T-cell (primary cell): ENCODE measurements at regions not wholly inside any gene's neighbourhood (a gene's known extent, or its start where the extent isn't known, plus 50 kb on each side); places are given as distances from the start of the nearest gene placed in this dataset.
"Not testable (repeated sequence)": the region's sequence is repeated elsewhere in the genome, so short reads cannot be mapped to it uniquely, and the experiment has no call there.

ENCODE experiments used
- ATAC-seq, 4 experiments: fragments of 200-7000 bp in 3 of 4; fragments of 150-1000 bp in 1 of 4; cut with Tn5 transposase; replicated peaks in 1 of 4; 1 replicate in 3 of 4; 2 replicates in 1 of 4; pipeline ENCODE4 v1.10.0; 2021; ENCODE audit warnings: moderate library complexity in 3 of 4, mild to moderate bottlenecking in 2 of 4, moderate number of reproducible peaks in 1 of 4
- CTCF ChIA-PET, 2 donors: fragments of 300-600 bp; sonication (Branson Sonifier 250); formaldehyde crosslinking; loops; one replicate each; lab custom pipeline; 2022; ENCODE audit warnings: antibody characterized with exemption in 2 of 2; lab: Charles Lee
- POLR2A ChIA-PET, 2 donors: fragments of 300-600 bp; sonication (Branson Sonifier 250); formaldehyde crosslinking; loops; one replicate each; lab custom pipeline; 2022; ENCODE audit warnings: antibody characterized with exemption in 2 of 2; lab: Charles Lee
- DNase-seq, 35 experiments: peaks; one replicate each; pipeline versions ENCODE4 v3.0.0 to v3.0.0-alpha.2; 2013 to 2023
- H3K27ac ChIP-seq: one replicate; pipeline ENCODE4 v1.5.1; 2013; ENCODE audit warnings: low read length
- H3K27me3 ChIP-seq, 2 experiments: replicated peaks in 1 of 2; 1 replicate in 1 of 2; 2 replicates in 1 of 2; pipeline versions ENCODE4 v1.6.1 to v1.7.0; 2013; ENCODE audit warnings: low read length in 1 of 2, mixed read lengths in 1 of 2; ENCODE audit not compliant: control insufficient read depth in 2 of 2, insufficient read depth in 2 of 2; ENCODE audit errors: extremely low read depth in 1 of 2
- H3K36me3 ChIP-seq, 2 donors: 1 replicate in 1 of 2; 2 replicates in 1 of 2; pipeline versions ENCODE4 v1.6.1 to v1.7.0; 2013; ENCODE audit warnings: low read length in 1 of 2; ENCODE audit not compliant: control insufficient read depth in 2 of 2, insufficient read depth in 1 of 2; ENCODE audit errors: extremely low read depth in 1 of 2
- H3K4me1 ChIP-seq, 2 experiments: 1 replicate in 1 of 2; 2 replicates in 1 of 2; pipeline versions ENCODE4 v1.6.1 to v1.7.0; 2013; ENCODE audit warnings: low read length in 2 of 2, mixed read lengths in 1 of 2; ENCODE audit not compliant: insufficient read depth in 2 of 2, control insufficient read depth in 1 of 2; ENCODE audit errors: extremely low read depth in 1 of 2
- H3K4me3 ChIP-seq, 2 donors: 1 replicate in 1 of 2; 2 replicates in 1 of 2; pipeline versions ENCODE4 v1.5.1 to v1.7.0; 2013; ENCODE audit warnings: mild to moderate bottlenecking in 2 of 2, low read length in 1 of 2, moderate library complexity in 1 of 2; ENCODE audit not compliant: control insufficient read depth in 1 of 2; ENCODE audit errors: extremely low read depth in 1 of 2
- H3K9me3 ChIP-seq: 2 replicates; pipeline ENCODE4 v1.7.0; 2013
- H3K27ac Mint-ChIP-seq, 2 donors: one replicate each; pipeline ENCODE4 v1.8.0; 2020 to 2021; ENCODE audit warnings: mild to moderate bottlenecking in 2 of 2, mixed read lengths in 2 of 2
- H3K27me3 Mint-ChIP-seq, 2 donors: one replicate each; pipeline ENCODE4 v1.8.0; 2021 to 2022; ENCODE audit warnings: mixed read lengths in 2 of 2
- H3K36me3 Mint-ChIP-seq: one replicate; pipeline ENCODE4 v1.8.0; 2021; ENCODE audit warnings: mixed read lengths
- H3K4me1 Mint-ChIP-seq, 3 donors: one replicate each; pipeline ENCODE4 v1.8.0; 2020 to 2022; ENCODE audit warnings: mixed read lengths in 3 of 3, mild to moderate bottlenecking in 1 of 3
- H3K4me3 Mint-ChIP-seq, 3 donors: one replicate each; pipeline ENCODE4 v1.8.0; 2020 to 2022; ENCODE audit warnings: mild to moderate bottlenecking in 3 of 3, mixed read lengths in 3 of 3, moderate library complexity in 3 of 3
- H3K9me3 Mint-ChIP-seq, 3 donors: one replicate each; pipeline ENCODE4 v1.8.0; 2020 to 2022; ENCODE audit warnings: mixed read lengths in 3 of 3
- whole genome bisulfite sequencing: methylation state at CpG from one replicate; pipeline ENCODE4 v1.1.5; 2013; ENCODE audit warnings: missing lambda C conversion rate; ENCODE audit not compliant: insufficient coverage; 5-methylcytosine and 5-hydroxymethylcytosine counted together

DNA sequence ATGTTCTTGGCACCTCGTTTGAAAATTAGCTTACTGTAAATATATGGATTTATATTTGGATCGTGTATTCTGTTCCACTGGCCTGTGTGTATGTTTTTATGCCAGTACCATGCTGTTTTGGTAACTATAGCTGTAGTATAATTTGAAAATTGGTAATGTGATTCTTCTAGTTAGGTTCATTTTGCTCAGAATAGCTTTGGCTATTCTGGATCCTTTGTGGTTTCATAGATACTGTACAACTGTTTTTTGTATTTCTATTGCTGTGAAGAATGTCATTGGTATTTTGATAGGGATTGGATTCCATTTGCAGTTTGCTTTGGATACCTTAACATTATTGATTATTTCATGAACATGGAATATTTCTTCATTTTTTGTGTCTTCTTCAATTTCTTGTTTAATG lies 490.2 kb downstream of the BRINP3 start:
- no peaks in the 10 kb centered on the region for H3K27me3 Mint-ChIP-seq

GRCh38 chr1:189992856-189993255 lies 484.8 kb downstream of the BRINP3 start:
- CTCF ChIA-PET: no interaction called here
- H3K9me3 Mint-ChIP-seq: peaks cover 16 to 43% (median 34%) of the 10 kb centered on the region in 3 donors
- DNase-seq: no peak
- H3K27me3 Mint-ChIP-seq: no peaks in the 10 kb centered on the region
- no peak overlapping the region for H3K27ac Mint-ChIP-seq
- no peaks in the 10 kb centered on the region for H3K27me3 ChIP-seq
- H3K4me3 ChIP-seq: no peak overlapping the region
- no peaks in the 10 kb centered on the region for H3K9me3 ChIP-seq
- POLR2A ChIA-PET: no interaction called here
- 91% methylated on average over 11 of the region's 12 CpGs for WGBS
- ATAC-seq: no peak
- no peaks in the 10 kb centered on the region for H3K36me3 Mint-ChIP-seq
- H3K27ac ChIP-seq: no peak overlapping the region
- H3K4me1 Mint-ChIP-seq: no peaks in the 10 kb centered on the region
- no peaks in the 10 kb centered on the region for H3K4me1 ChIP-seq
- H3K4me3 Mint-ChIP-seq: no peak overlapping the region
- H3K36me3 ChIP-seq: no peaks in the 10 kb centered on the region

More for the DNA sequence above, 490.2 kb downstream of the BRINP3 start:
- no peaks in the 10 kb centered on the region for H3K36me3 ChIP-seq
- Mint-ChIP-seq H3K4me3 (no peak overlapping the region), H3K27ac (no peak overlapping the region), H3K9me3 (peaks cover 17 to 41% (median 26%) of the 10 kb centered on the region in 3 donors), H3K36me3 (no peaks in the 10 kb centered on the region), H3K4me1 (no peaks in the 10 kb centered on the region)
- no peak overlapping the region for H3K27ac ChIP-seq
- no peak overlapping the region for H3K4me3 ChIP-seq
- H3K27me3 ChIP-seq: no peaks in the 10 kb centered on the region
- CTCF ChIA-PET: no interaction called here
- no peaks in the 10 kb centered on the region for H3K9me3 ChIP-seq
- WGBS: no CpG with 5 or more reads among the region's 2 CpGs
- no peak for ATAC-seq
- no peak for DNase-seq
- H3K4me1 ChIP-seq: no peaks in the 10 kb centered on the region
- POLR2A ChIA-PET: no interaction called here

DNA sequence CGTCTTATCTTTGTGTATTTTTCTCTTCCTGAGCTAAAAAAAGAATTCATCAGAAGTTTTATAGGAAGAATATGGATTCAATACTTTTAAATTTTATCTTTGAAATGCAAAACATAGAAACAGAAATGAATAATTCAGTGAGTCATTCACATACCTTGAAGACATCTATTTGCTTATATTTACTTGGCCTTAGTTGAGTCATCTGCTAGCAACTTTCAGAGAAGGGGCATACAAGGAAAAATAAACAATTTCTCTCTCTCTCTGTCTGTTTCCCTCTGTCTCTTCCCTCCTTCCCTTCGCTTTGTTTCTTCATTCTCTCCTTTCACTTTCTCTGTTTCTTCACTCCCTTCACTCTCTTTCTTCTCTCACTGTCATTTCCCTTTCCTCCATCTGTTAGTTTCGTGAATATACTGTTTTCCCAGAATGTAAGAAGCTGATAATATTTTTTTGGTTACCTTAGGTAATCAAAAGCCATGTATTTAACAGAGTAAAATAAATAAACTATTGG lies 477.2 kb downstream of the BRINP3 start:
- no peak overlapping the region for H3K27ac Mint-ChIP-seq
- H3K4me3 ChIP-seq: no peak overlapping the region
- no peaks in the 10 kb centered on the region for H3K9me3 ChIP-seq
- H3K4me1 ChIP-seq: no peaks in the 10 kb centered on the region
- DNase-seq (no peak), ATAC-seq (no peak)
- no peaks in the 10 kb centered on the region for H3K27me3 ChIP-seq
- H3K36me3 Mint-ChIP-seq: no peaks in the 10 kb centered on the region
- H3K27ac ChIP-seq: no peak overlapping the region
- no peaks in the 10 kb centered on the region for H3K4me1 Mint-ChIP-seq
- ChIA-PET POLR2A (no interaction called here), CTCF (no interaction called here)
- no peaks in the 10 kb centered on the region for H3K36me3 ChIP-seq
- 78% methylated on average over 1 of the region's 3 CpGs for WGBS
- H3K9me3 Mint-ChIP-seq: peaks cover 4 to 19% (median 9%) of the 10 kb centered on the region in 3 donors
- no peak overlapping the region for H3K4me3 Mint-ChIP-seq
- no peaks in the 10 kb centered on the region for H3K27me3 Mint-ChIP-seq

DNA sequence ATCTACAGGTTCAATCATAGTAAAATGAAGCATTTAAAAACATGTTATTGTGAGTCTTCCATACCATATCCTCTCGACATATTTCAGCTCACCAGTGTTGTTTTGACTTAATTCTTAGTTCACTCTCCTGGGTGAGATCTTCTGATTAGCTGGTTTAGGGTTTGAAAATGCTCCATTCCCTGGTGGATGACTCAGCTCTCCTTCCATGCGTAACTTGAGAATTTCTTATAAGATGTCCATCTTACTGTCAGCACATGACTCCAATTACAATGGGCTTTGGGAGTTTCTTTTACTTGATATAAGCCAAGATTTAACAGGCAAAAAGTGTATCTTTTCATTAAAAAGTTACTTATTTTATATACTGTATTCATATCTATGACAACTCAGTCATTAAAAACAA lies 476.5 kb downstream of the BRINP3 start:
- DNase-seq: no peak
- H3K27me3 Mint-ChIP-seq: no peaks in the 10 kb centered on the region
- no peaks in the 10 kb centered on the region for H3K36me3 Mint-ChIP-seq
- no peak overlapping the region for H3K27ac Mint-ChIP-seq
- Histone ChIP-seq H3K4me1 (no peaks in the 10 kb centered on the region), H3K27me3 (no peaks in the 10 kb centered on the region), H3K9me3 (no peaks in the 10 kb centered on the region), H3K36me3 (no peaks in the 10 kb centered on the region), H3K27ac (no peak overlapping the region), H3K4me3 (no peak overlapping the region)
- no peak overlapping the region for H3K4me3 Mint-ChIP-seq
- peaks cover 4 to 23% (median 13%) of the 10 kb centered on the region in 3 donors for H3K9me3 Mint-ChIP-seq
- no peaks in the 10 kb centered on the region for H3K4me1 Mint-ChIP-seq
- ATAC-seq: no peak
- no CpG with 5 or more reads among the region's 2 CpGs for WGBS
- CTCF ChIA-PET: no interaction called here
- POLR2A ChIA-PET: no interaction called here

GRCh38 chr1:190003376-190003775 lies 474.3 kb downstream of the BRINP3 start:
- POLR2A ChIA-PET: no interaction called here
- H3K36me3 ChIP-seq: no peaks in the 10 kb centered on the region
- H3K4me1 ChIP-seq: no peaks in the 10 kb centered on the region
- H3K27me3 ChIP-seq: no peaks in the 10 kb centered on the region
- H3K4me3 ChIP-seq: no peak overlapping the region
- ATAC-seq (no peak), DNase-seq (no peak)
- H3K9me3 ChIP-seq: no peaks in the 10 kb centered on the region
- Mint-ChIP-seq H3K27me3 (no peaks in the 10 kb centered on the region), H3K4me1 (no peaks in the 10 kb centered on the region), H3K36me3 (no peaks in the 10 kb centered on the region), H3K9me3 (peaks cover 9 to 23% (median 14%) of the 10 kb centered on the region in 3 donors), H3K27ac (no peak overlapping the region), H3K4me3 (no peak overlapping the region)
- H3K27ac ChIP-seq: no peak overlapping the region
- CTCF ChIA-PET: no interaction called here

- no peak overlapping the region for H3K4me3 ChIP-seq
- ChIA-PET CTCF (no interaction called here), POLR2A (no interaction called here)
- Mint-ChIP-seq H3K4me1 (no peaks in the 10 kb centered on the region), H3K36me3 (no peaks in the 10 kb centered on the region), H3K27ac (no peak overlapping the region), H3K4me3 (no peak overlapping the region), H3K27me3 (no peaks in the 10 kb centered on the region), H3K9me3 (peaks cover 19 to 29% (median 25%) of the 10 kb centered on the region in 3 donors)
- DNase-seq (no peak), ATAC-seq (no peak)
- no peak overlapping the region for H3K27ac ChIP-seq
- H3K36me3 ChIP-seq: no peaks in the 10 kb centered on the region
- H3K4me1 ChIP-seq: no peaks in the 10 kb centered on the region
- H3K27me3 ChIP-seq: no peaks in the 10 kb centered on the region
- WGBS: no CpG with 5 or more reads among the region's 4 CpGs
- H3K9me3 ChIP-seq: no peaks in the 10 kb centered on the region
Observed at GRCh38 chr1:190011585-190011984, 466.1 kb downstream of the BRINP3 start.

DNA sequence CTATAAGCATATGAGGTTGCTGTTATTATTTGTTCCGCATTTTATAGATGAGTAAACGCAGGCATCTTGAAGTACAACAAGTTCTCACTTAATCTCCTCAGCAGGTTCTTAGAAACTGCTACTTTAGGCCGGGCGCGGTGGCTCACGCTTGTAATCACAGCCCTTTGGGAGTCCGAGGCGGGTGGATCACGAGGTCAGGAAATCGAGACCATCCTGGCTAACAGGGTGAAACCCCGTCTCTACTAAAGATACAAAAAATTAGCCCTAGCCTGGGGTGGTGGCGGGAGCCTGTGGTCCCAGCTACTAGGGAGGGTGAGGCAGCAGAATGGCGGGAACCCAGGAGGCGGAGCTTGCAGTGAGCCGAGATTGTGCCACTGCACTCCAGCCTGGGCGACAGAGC lies 458.5 kb downstream of the BRINP3 start:
- H3K36me3 ChIP-seq, H3K9me3 ChIP-seq, H3K4me3 ChIP-seq, CTCF ChIA-PET, DNase-seq, H3K4me1 Mint-ChIP-seq, H3K27me3 ChIP-seq, H3K4me1 ChIP-seq, ATAC-seq, H3K4me3 Mint-ChIP-seq, H3K36me3 Mint-ChIP-seq, POLR2A ChIA-PET, H3K27ac ChIP-seq, H3K27me3 Mint-ChIP-seq, H3K27ac Mint-ChIP-seq: not testable (repeated sequence)
- H3K9me3 Mint-ChIP-seq: peaks cover 8 to 13% (median 11%) of the 10 kb centered on the region in 3 donors
- 100% methylated on average over 2 of the region's 16 CpGs for WGBS
